PC-9 (cell line): ENCODE measurements at regions not wholly inside any gene's neighbourhood (a gene's known extent, or its start where the extent isn't known, plus 50 kb on each side); places are given as distances from the start of the nearest gene placed in this dataset.

Source experiments
- CTCF ChIP-seq: fragments of 200-600 bp; sonication (generic); conservative IDR thresholded peaks from 2 replicates; pipeline ENCODE4 v1.6.1; 2017; ENCODE audit warnings: mixed run types, antibody characterized with exemption, mild to moderate bottlenecking, moderate library complexity
- EZH2 ChIP-seq: fragments of 200-600 bp; sonication (generic); IDR thresholded peaks from 2 replicates; pipeline ENCODE4 v1.8.0; 2017; ENCODE audit warnings: antibody characterized with exemption, low read depth

GRCh38 chr5:89098199-89098756 is 215.3 kb upstream of the MEF2C start:
- TF ChIP-seq CTCF = no peak
- TF ChIP-seq EZH2 = no peak
